ENCODE measurements at regions not wholly inside any gene's neighbourhood (a gene's known extent, or its start where the extent isn't known, plus 50 kb on each side); places are given as distances from the start of the nearest gene placed in this dataset.

DNA sequence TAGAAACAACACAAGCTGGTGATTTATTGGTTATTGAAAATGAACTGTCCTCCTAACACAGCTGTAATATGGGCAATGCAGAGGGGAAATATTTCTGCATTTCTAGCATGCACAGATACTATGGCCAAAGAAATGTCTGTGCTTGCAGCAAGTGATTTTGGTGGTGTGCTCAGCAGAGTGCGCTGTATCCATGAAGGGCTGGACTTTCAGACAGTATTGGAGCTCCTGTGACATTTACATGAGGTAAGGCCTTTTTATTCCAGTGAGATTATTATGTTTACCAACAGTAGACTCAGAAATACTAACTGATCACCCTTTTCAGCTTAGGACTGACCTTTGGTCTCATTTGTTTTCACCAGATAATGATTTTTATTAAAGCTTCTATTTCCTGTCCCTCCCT is 1302.6 kb upstream of the EPHA6 start:
- TF ChIP-seq ZNF211 (tag by site-specific recombination; IDR thresholded peaks at IDR 0.05; ENCODE audit: low read depth) (no peak), ZNF248 (tag by site-specific recombination; IDR thresholded peaks at IDR 0.05) (no peak), ZNF585B (tag by site-specific recombination; IDR thresholded peaks at IDR 0.05) (no peak), SP3 (tag by site-specific recombination; IDR thresholded peaks at IDR 0.05) (no peak), ZBTB7A (tag by site-specific recombination; IDR thresholded peaks at IDR 0.05; ENCODE audit: low read depth) (no peak), ZBTB8A (tag by site-specific recombination; IDR thresholded peaks at IDR 0.05) (no peak), ZNF350 (tag by site-specific recombination; IDR thresholded peaks at IDR 0.05) (no peak), ZNF623 (tag by site-specific recombination; IDR thresholded peaks at IDR 0.05) (no peak), TCF7L2 (IDR thresholded peaks at IDR 0.05; ENCODE audit: borderline replicate concordance, low read depth, low read length) (no peak)

All from HEK293 (cell line).